ENCODE measurements at regions not wholly inside any gene's neighbourhood (a gene's known extent, or its start where the extent isn't known, plus 50 kb on each side); places are given as distances from the start of the nearest gene placed in this dataset.
A peak's percentile ranks its signal among the peaks of the same experiment; 100 is the strongest.

DNA sequence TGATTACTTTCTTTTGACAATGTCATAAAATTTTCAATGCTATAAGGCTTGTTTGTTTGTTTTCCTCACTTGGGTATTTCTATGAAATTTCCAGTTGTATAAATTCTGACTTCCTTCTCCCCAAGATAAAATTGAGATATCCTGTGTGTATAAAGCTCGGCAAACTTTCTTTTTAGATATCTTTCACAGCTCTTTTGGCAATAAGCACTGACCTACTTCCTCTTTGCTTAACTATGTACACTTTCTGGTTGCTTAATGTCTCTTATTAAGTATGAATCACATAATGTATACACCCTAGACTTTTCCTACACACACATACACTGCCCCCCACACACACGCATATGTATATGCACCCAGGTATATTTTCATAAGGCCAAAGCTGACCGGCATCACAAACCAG, 318.4 kb upstream of the RBMY1B start:
- H3K27me3 ChIP-seq (ENCODE audit: control insufficient read depth in 3 of 3, insufficient read depth in 3 of 3, low read length in 3 of 3), result no peaks in the 10 kb centered on the region
- no peaks in the 10 kb centered on the region for H3K36me3 ChIP-seq (ENCODE audit: control insufficient read depth in 3 of 3, insufficient read depth in 2 of 3, low read depth in 1 of 3, low read length in 3 of 3)
- H3K4me1 ChIP-seq (ENCODE audit: control insufficient read depth in 3 of 3, insufficient read depth in 2 of 3, low read depth in 1 of 3, low read length in 2 of 3), result no peaks in the 10 kb centered on the region
- FAIRE-seq (no peak), DNase-seq (no peak)
- H3K27ac ChIP-seq (ENCODE audit: low read depth in 1 of 3, low read length in 2 of 3), result no peak overlapping the region
- no peak overlapping the region for H3K4me3 ChIP-seq (ENCODE audit: low read depth in 1 of 3, low read length in 3 of 3)
- H3K9me3 ChIP-seq (ENCODE audit: control insufficient read depth in 2 of 2, insufficient read depth in 1 of 2, low read depth in 1 of 2, low read length in 1 of 2), result no peaks in the 10 kb centered on the region
- WGBS, 3 donors, result 58 to 74% methylated on average over 3 of the region's 3 CpGs; no CpG with 5 or more reads in 1 of the 3 donors

DNA sequence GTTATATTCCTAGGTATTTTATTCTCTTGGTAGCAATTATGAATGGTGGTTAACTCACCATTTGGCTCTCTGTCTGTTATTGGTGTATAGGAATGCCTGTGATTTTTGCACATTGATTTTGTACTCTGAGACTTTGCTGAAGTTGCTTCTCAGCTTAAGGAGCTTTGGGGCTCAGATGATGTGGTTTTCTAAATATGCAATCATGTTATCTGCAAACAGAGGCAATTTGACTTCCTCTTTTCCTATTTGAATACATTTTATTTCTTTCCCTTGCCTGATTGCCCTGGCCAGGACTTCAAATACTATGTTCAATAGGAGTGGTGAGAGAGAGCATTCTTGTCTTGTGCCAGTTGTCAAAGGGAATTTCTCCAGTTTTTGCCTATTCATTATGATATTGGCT, 310.9 kb upstream of the RBMY1B start:
- no peak for DNase-seq
- Histone ChIP-seq H3K36me3 (ENCODE audit: control insufficient read depth in 3 of 3, insufficient read depth in 2 of 3, low read depth in 1 of 3, low read length in 3 of 3) (no peaks in the 10 kb centered on the region), H3K4me1 (ENCODE audit: control insufficient read depth in 3 of 3, insufficient read depth in 2 of 3, low read depth in 1 of 3, low read length in 2 of 3) (no peaks in the 10 kb centered on the region), H3K9me3 (ENCODE audit: control insufficient read depth in 2 of 2, insufficient read depth in 1 of 2, low read depth in 1 of 2, low read length in 1 of 2) (no peaks in the 10 kb centered on the region), H3K27ac (ENCODE audit: low read depth in 1 of 3, low read length in 2 of 3) (no peak overlapping the region), H3K27me3 (ENCODE audit: control insufficient read depth in 3 of 3, insufficient read depth in 3 of 3, low read length in 3 of 3) (no peaks in the 10 kb centered on the region), H3K4me3 (ENCODE audit: low read depth in 1 of 3, low read length in 3 of 3) (no peak overlapping the region)
- no peak for FAIRE-seq

DNA sequence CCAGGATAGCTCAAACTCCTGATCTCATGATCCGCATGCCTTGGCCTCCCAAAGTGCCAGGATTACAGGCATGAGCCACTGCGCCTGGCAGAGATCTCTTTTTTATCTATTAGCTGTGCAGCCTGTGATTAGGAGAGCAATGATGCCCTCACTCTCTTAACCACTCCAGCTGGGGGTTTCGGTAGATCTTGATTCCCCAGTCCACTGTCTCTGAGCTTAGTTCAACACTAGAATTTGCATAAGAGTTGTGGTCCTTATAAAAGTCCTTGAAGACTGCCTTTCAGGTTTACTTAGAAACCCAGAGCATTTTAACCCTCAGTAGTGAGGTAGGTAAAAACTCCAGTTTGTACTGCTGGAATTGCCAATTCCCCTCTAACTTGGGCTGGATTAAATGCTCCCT, 283.3 kb upstream of the RBMY1B start:
- DNase-seq (no peak), FAIRE-seq (no peak)
- Histone ChIP-seq H3K9me3 (ENCODE audit: control insufficient read depth in 2 of 2, insufficient read depth in 1 of 2, low read depth in 1 of 2, low read length in 1 of 2) (no peaks in the 10 kb centered on the region), H3K36me3 (ENCODE audit: control insufficient read depth in 3 of 3, insufficient read depth in 2 of 3, low read depth in 1 of 3, low read length in 3 of 3) (no peaks in the 10 kb centered on the region), H3K4me1 (ENCODE audit: control insufficient read depth in 3 of 3, insufficient read depth in 2 of 3, low read depth in 1 of 3, low read length in 2 of 3) (no peaks in the 10 kb centered on the region), H3K27ac (ENCODE audit: low read depth in 1 of 3, low read length in 2 of 3) (no peak overlapping the region), H3K4me3 (ENCODE audit: low read depth in 1 of 3, low read length in 3 of 3) (no peak overlapping the region), H3K27me3 (ENCODE audit: control insufficient read depth in 3 of 3, insufficient read depth in 3 of 3, low read length in 3 of 3) (no peaks in the 10 kb centered on the region)
- WGBS, 3 donors, result 93 to 98% methylated on average over 3 of the region's 3 CpGs; no CpG with 5 or more reads in 1 of the 3 donors

DNA sequence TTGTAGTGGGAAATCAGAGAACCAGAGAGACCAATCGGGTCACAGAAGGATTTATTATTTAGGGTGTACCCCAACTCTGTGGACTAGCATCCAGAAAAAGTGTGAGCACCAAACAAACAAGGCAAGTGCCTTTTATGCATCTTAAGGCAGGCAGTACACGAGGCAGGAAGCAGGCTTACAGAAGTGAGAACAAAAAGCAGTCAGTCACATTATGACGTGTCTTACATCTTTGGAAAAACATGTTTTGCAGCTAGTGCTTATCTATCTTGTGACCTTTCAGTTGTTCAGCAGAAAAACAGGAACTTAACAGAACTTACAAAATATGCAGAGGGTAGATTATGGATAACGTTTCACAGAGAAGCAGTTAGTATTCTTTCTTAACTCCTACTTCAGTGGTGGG, 270.9 kb upstream of the RBMY1B start:
- FAIRE-seq, result no peak
- Histone ChIP-seq H3K27me3 (ENCODE audit: control insufficient read depth in 3 of 3, insufficient read depth in 3 of 3, low read length in 3 of 3) (no peaks in the 10 kb centered on the region), H3K9me3 (ENCODE audit: control insufficient read depth in 2 of 2, insufficient read depth in 1 of 2, low read depth in 1 of 2, low read length in 1 of 2) (no peaks in the 10 kb centered on the region), H3K36me3 (ENCODE audit: control insufficient read depth in 3 of 3, insufficient read depth in 2 of 3, low read depth in 1 of 3, low read length in 3 of 3) (no peaks in the 10 kb centered on the region), H3K4me1 (ENCODE audit: control insufficient read depth in 3 of 3, insufficient read depth in 2 of 3, low read depth in 1 of 3, low read length in 2 of 3) (no peaks in the 10 kb centered on the region), H3K27ac (ENCODE audit: low read depth in 1 of 3, low read length in 2 of 3) (peak overlapping the region in 1 of 3 donors; percentile 27), H3K4me3 (ENCODE audit: low read depth in 1 of 3, low read length in 3 of 3) (no peak overlapping the region)
- 29 to 31% methylated on average over 4 of the region's 4 CpGs; no CpG with 5 or more reads in 1 of the 3 donors for whole genome bisulfite sequencing, 3 donors
- DNase-seq, result no peak

DNA sequence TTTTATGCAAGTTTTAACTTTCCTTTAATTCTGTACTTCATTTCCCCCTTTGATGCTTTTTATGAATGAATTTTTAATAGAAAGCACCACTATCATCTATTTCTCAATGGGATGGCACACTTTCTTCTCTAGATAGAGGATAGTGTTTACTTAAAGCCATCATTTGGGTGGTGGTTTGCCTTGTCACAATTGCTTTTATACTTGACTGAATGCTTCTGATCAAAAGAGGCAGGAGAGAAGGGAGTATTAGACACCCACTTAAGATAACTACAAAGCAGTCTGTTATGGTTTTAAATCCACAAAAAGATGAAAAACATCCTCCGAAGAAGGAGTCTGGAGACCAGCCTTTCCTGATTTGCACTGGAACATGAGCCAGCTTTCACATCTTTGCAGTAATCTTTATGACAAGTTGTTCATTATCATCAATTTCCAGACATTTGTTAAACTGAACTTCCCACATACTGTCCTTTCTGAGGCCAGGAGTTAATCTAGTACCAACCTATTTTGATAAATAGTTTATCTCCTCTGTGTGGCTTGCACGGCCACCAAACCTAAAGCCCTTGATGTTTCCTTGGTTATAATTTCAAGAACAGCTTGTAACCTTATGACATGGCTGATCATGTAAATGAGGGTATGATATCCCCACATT, 270.4 kb upstream of the RBMY1B start:
- FAIRE-seq (no peak), DNase-seq (no peak)
- H3K9me3 ChIP-seq (ENCODE audit: control insufficient read depth in 2 of 2, insufficient read depth in 1 of 2, low read depth in 1 of 2, low read length in 1 of 2), result no peaks in the 10 kb centered on the region
- no peaks in the 10 kb centered on the region for H3K27me3 ChIP-seq (ENCODE audit: control insufficient read depth in 3 of 3, insufficient read depth in 3 of 3, low read length in 3 of 3)
- H3K27ac ChIP-seq (ENCODE audit: low read depth in 1 of 3, low read length in 2 of 3), result peak overlapping the region in 1 of 3 donors; percentile 62
- WGBS, 3 donors, result 53 to 55% methylated on average over 2 of the region's 2 CpGs; no CpG with 5 or more reads in 1 of the 3 donors
- H3K4me3 ChIP-seq (ENCODE audit: low read depth in 1 of 3, low read length in 3 of 3), result no peak overlapping the region
- no peaks in the 10 kb centered on the region for H3K4me1 ChIP-seq (ENCODE audit: control insufficient read depth in 3 of 3, insufficient read depth in 2 of 3, low read depth in 1 of 3, low read length in 2 of 3)
- H3K36me3 ChIP-seq (ENCODE audit: control insufficient read depth in 3 of 3, insufficient read depth in 2 of 3, low read depth in 1 of 3, low read length in 3 of 3), result no peaks in the 10 kb centered on the region

DNA sequence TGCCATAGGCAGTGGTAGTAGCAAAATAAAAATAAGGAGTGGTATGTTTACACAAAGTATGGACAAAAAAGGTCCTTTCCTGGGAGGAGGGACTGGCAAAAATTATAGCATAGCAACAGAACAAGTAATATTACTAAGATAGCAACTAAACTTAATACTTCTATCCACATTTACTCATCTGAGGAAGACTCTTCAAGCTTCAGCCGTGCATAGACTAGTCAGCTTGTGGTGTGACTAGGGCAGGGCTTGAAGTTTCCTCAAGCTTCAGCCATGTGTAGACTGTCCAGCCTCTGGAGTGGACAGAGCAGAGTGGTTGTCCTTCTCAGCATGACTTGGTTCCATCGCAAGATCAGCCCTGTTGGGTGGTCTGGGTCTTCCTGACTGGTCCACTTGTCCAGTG, 268.3 kb upstream of the RBMY1B start:
- Histone ChIP-seq H3K4me3 (ENCODE audit: low read depth in 1 of 3, low read length in 3 of 3) (no peak overlapping the region), H3K4me1 (ENCODE audit: control insufficient read depth in 3 of 3, insufficient read depth in 2 of 3, low read depth in 1 of 3, low read length in 2 of 3) (no peaks in the 10 kb centered on the region), H3K27ac (ENCODE audit: low read depth in 1 of 3, low read length in 2 of 3) (no peak overlapping the region), H3K36me3 (ENCODE audit: control insufficient read depth in 3 of 3, insufficient read depth in 2 of 3, low read depth in 1 of 3, low read length in 3 of 3) (no peaks in the 10 kb centered on the region), H3K27me3 (ENCODE audit: control insufficient read depth in 3 of 3, insufficient read depth in 3 of 3, low read length in 3 of 3) (no peaks in the 10 kb centered on the region), H3K9me3 (ENCODE audit: control insufficient read depth in 2 of 2, insufficient read depth in 1 of 2, low read depth in 1 of 2, low read length in 1 of 2) (no peaks in the 10 kb centered on the region)
- FAIRE-seq, result no peak
- 64 to 84% methylated on average over 2 of the region's 2 CpGs; no CpG with 5 or more reads in 1 of the 3 donors for WGBS, 3 donors
- DNase-seq, result no peak

DNA sequence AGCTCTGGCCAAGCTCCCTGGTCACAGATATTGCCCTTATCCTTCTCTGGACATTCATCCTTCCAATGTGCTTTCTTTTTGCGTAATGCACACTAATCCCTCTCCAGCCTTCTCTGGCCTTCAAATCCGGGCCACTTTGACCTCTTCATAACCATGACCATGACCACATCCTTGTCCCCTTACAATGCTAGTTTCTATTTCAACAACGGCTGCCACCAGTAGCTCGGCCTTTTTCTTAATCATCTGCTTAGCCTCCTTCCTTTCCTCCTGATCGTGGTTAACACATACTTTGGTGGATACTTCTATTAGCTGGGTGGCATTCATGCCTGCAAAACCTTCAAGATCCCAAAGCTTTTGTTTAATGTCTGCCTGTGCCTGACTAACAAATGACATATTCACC, 264.4 kb upstream of the RBMY1B start:
- FAIRE-seq (no peak), DNase-seq (no peak)
- no peaks in the 10 kb centered on the region for H3K9me3 ChIP-seq (ENCODE audit: control insufficient read depth in 2 of 2, insufficient read depth in 1 of 2, low read depth in 1 of 2, low read length in 1 of 2)
- no peaks in the 10 kb centered on the region for H3K36me3 ChIP-seq (ENCODE audit: control insufficient read depth in 3 of 3, insufficient read depth in 2 of 3, low read depth in 1 of 3, low read length in 3 of 3)
- no peaks in the 10 kb centered on the region for H3K27me3 ChIP-seq (ENCODE audit: control insufficient read depth in 3 of 3, insufficient read depth in 3 of 3, low read length in 3 of 3)
- H3K4me1 ChIP-seq (ENCODE audit: control insufficient read depth in 3 of 3, insufficient read depth in 2 of 3, low read depth in 1 of 3, low read length in 2 of 3), result no peaks in the 10 kb centered on the region
- no peak overlapping the region for H3K27ac ChIP-seq (ENCODE audit: low read depth in 1 of 3, low read length in 2 of 3)
- WGBS, 3 donors, result 64 to 93% methylated on average over 5 of the region's 5 CpGs; no CpG with 5 or more reads in 1 of the 3 donors
- no peak overlapping the region for H3K4me3 ChIP-seq (ENCODE audit: low read depth in 1 of 3, low read length in 3 of 3)

DNA sequence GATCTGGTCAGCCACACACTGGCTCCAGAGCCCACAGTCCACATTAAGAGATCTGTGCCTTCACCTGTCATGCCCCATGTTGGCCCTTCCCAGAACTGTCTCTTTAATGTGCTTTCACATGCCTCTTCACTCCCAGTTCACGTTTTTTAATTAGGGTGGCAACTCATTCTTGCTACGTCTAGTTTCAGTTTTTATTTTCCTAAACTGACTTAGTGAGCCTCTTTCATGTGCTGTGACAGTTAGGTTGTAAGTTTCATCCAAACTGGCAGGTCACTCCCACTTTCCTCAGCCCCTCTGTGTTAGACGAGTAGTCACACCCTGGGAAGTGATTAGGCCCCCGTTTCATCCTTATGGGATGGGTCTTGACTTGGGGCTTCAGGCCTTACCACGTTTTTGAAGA, 262.5 kb upstream of the RBMY1B start:
- no peaks in the 10 kb centered on the region for H3K36me3 ChIP-seq (ENCODE audit: control insufficient read depth in 3 of 3, insufficient read depth in 2 of 3, low read depth in 1 of 3, low read length in 3 of 3)

More for the DNA sequence above, 262.5 kb upstream of the RBMY1B start:
- Histone ChIP-seq H3K27me3 (ENCODE audit: control insufficient read depth in 3 of 3, insufficient read depth in 3 of 3, low read length in 3 of 3) (no peaks in the 10 kb centered on the region), H3K9me3 (ENCODE audit: control insufficient read depth in 2 of 2, insufficient read depth in 1 of 2, low read depth in 1 of 2, low read length in 1 of 2) (no peaks in the 10 kb centered on the region), H3K4me1 (ENCODE audit: control insufficient read depth in 3 of 3, insufficient read depth in 2 of 3, low read depth in 1 of 3, low read length in 2 of 3) (no peaks in the 10 kb centered on the region), H3K27ac (ENCODE audit: low read depth in 1 of 3, low read length in 2 of 3) (peak overlapping the region in 1 of 3 donors; percentile 83), H3K4me3 (ENCODE audit: low read depth in 1 of 3, low read length in 3 of 3) (no peak overlapping the region)
- WGBS, 3 donors, result 24 to 67% (median 38%) methylated on average over 1 to 5 of the region's 5 CpGs
- DNase-seq (no peak), FAIRE-seq (no peak)

Measured in small intestine (tissue), 7 donors.